WI38 (cell line): ENCODE measurements at regions not wholly inside any gene's neighbourhood (a gene's known extent, or its start where the extent isn't known, plus 50 kb on each side); places are given as distances from the start of the nearest gene placed in this dataset.
"Not testable (repeated sequence)": the region's sequence is repeated elsewhere in the genome, so short reads cannot be mapped to it uniquely, and the experiment has no call there.

Experiments used
- H3K4me3 ChIP-seq: 2 replicates; pipeline ENCODE4 v1.5.1; 2011; ENCODE audit warnings: low read depth, mild to moderate bottlenecking, control low read depth, low read length
- TF ChIP-seq, protein P1 (sequence below): IDR thresholded peaks from 2 replicates; pipeline ENCODE4 v1.5.1; 2012; ENCODE audit warnings: low read depth, mild to moderate bottlenecking, control low read depth, low read length

DNA sequence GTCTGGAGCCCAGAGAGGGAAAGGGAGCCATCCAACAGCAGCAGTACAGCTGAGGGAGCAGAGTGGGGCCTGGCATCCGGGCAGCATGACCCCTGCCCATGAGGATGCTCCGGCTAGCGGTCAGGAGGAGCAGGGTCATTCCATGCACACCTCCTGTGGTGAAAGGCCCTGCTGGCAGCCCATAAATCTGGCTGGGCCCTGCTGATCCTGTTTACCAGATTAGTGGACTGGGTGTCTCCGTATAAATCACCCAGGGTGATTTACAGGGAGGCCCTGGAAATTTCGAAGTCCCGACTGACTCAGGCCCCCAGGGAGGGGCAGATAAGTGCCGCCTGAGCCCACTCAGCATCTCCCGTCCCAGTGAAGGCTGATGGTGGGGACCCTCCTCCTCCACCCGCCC, 117.6 kb upstream of the HAND1 start:
- TF ChIP-seq, protein P1, sequence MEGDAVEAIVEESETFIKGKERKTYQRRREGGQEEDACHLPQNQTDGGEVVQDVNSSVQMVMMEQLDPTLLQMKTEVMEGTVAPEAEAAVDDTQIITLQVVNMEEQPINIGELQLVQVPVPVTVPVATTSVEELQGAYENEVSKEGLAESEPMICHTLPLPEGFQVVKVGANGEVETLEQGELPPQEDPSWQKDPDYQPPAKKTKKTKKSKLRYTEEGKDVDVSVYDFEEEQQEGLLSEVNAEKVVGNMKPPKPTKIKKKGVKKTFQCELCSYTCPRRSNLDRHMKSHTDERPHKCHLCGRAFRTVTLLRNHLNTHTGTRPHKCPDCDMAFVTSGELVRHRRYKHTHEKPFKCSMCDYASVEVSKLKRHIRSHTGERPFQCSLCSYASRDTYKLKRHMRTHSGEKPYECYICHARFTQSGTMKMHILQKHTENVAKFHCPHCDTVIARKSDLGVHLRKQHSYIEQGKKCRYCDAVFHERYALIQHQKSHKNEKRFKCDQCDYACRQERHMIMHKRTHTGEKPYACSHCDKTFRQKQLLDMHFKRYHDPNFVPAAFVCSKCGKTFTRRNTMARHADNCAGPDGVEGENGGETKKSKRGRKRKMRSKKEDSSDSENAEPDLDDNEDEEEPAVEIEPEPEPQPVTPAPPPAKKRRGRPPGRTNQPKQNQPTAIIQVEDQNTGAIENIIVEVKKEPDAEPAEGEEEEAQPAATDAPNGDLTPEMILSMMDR = no peak
- H3K4me3 ChIP-seq = no peak overlapping the region

DNA sequence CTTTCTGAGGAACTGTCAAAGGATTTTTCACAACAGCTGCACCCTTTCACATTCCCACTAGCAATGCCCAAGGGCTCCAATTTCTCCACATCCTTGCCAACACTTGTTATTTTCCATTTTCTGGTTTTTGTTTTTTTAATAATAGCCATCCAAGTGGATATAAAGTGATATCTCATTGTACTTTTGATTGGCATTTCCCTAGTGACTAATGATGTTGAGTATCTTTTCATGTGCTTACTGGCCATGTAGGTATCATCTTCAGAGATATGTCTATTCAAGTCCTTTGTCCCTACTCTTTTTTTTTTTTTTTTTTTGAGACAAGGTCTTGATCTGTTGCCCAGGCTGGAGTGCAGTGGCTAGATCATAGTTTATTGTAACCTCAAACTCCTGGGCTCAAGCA, 115.8 kb upstream of the HAND1 start:
- TF ChIP-seq, protein P1 = no peak
- no peak overlapping the region for H3K4me3 ChIP-seq

DNA sequence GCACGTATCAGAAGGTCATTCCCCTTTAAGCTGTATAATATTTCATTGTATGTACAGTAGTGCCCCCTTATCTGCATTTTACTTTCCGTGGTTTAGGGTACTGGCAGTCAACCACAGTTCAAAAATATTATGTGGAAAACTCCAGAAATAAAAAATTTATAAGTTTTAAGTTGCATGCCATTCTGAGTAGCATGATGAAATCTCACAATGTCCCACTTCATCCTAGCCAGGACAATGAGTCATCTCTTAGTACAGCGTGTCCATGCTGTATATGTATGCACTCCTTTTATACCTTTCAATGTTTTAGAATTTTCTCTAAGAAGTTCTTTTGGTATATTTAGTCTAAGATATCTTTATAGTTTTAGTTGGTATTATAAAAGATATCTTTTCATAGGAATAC, 115.0 kb upstream of the HAND1 start:
- TF ChIP-seq, protein P1 = no peak
- H3K4me3 ChIP-seq = no peak overlapping the region

DNA sequence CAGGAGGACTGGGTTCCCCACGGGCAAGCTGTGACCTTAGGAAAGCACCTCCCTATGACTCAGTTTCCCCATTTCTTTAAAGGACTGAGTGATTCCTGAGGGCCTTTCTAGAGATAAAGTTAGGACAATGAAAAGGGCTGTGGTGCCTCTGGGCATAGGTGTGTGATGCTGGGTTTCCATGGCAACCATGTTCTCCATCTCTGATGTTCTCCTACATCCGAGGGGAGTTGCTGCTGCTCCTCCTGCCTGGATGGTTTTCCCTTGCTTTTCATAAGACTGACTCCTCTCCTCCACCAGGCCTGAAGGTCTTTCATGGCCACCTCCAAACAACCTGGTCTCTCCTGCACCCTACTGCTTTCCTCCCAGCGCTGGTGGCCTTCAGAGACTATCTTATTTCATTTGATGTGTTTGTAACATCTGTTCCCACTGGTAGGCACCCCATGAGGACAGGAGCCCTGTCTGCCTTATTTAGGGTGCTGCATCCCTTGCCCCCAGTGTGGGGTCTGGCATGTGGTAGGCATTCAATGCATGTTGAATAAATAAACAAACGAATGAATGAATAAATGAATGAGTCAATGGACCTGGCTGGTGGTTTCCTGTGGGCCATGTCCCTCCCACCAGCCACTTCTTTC, 112.2 kb upstream of the HAND1 start:
- H3K4me3 ChIP-seq = no peak overlapping the region
- TF ChIP-seq, protein P1 = no peak

DNA sequence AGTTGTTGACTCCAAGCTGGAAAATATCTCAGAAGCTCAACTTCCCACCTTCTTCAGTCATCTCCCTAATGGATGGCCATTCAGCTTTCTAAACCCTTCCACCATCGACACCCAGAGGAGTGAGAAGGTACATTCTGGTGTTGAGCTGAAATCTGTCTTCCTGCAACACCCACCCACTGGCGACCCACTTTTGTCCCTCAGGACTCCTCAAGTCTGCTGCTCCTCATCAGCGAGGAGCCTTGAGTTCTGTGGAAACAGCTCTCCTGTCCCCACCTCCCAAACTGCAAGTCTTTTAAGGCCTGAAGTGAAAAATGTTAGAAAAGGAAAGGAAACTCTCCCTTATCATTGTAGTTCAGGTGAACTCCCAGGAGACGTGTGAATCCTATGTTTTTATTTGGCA, 111.5 kb upstream of the HAND1 start:
- H3K4me3 ChIP-seq = no peak overlapping the region
- TF ChIP-seq, protein P1 = no peak

DNA sequence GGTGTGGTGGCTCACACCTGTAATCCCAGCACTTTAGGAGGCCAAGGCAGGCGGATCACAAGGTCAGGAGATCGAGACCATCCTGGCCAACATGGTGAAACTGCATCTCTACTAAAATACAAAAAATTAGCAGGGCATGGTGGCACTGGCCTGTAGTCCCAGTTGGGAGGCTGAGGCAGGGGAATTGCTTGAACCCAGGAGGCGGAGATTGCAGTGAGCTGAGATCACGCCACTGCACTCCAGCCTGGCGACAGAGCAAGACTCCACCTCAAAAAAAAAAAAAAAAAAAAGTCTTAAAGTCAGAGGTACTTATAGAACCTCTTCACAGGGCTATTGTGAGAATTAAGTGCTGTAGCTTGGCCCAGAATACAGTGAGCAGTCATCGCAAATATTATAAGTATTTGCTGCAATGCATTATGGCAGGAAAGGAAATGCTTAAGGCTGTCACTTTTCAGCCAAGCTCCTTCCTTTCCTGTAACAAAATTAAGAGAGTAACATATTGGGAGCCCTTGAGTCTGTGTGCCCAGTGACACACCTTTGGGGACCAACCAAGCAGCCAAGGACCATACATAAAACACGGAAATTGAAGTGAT, 110.9 kb upstream of the HAND1 start:
- not testable (repeated sequence) for H3K4me3 ChIP-seq

DNA sequence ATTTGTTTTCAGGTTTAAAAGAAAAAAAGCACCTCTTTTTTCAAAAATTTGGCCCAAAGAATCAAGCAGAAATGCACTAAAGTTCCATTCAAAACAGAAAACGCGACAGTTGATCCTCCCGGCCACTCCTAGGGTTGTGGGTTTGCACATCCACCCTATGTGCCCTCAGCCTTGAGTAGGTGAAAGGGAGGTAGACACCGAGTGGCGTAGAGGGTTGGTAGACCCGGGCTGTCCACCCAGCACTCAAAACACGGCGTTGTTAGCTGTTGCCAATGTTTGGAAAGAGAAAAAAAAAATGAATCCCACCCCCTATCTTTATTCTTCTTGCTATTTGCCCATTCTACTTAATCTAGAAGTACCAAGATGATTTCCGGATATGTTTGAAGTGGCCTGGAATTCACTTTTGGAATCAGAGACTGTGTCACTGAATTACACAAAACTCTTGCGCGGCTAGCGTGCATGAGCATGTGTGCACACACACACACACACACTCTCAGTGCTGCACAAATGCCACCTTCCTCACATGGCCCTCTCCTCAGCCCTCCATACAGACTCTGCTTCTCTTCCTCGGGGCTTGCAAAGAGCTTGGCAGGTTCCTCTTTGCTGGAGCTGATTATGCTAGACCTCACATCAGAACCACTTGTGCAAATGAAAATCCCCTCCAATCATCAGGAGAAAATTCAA, 110.2 kb upstream of the HAND1 start:
- H3K4me3 ChIP-seq = no peak overlapping the region
- TF ChIP-seq, protein P1 = no peak
